ENCODE measurements at regions not wholly inside any gene's neighbourhood (a gene's known extent, or its start where the extent isn't known, plus 50 kb on each side); places are given as distances from the start of the nearest gene placed in this dataset.

DNA sequence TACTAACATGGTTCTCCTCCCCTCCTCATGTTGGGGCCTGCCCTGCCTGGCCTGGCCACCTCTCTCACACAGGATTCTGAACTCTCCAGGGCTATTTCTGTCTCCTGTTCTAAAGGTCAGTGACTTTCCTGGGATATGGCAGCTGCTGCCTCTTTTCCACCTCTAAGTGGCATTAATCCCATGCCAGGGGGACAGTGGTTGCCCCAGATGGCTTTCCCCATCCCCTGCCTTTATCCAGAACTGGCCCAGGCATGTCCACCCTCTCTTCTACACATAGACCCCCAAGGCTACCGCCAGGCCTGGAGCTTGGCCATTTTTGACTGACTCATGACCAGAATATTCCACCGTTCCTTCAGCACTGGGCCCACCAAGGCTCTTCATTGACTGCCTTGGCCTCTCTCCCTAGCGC is 90.4 kb downstream of the IRF2BPL start:
- H3K36me3 ChIP-seq (ENCODE audit: insufficient read depth, low read length) = no peaks in the 10 kb centered on the region
- no peak overlapping the region for H3K9ac ChIP-seq (ENCODE audit: low read length)
- no peak overlapping the region for H3K4me3 ChIP-seq (ENCODE audit: low read length)
- H3K27me3 ChIP-seq (ENCODE audit: low read length) = no peaks in the 10 kb centered on the region
- H3K79me2 ChIP-seq (ENCODE audit: low read length) = no peaks in the 10 kb centered on the region
- no peak overlapping the region for H2AFZ ChIP-seq (ENCODE audit: low read length)
- H3K9me3 ChIP-seq (ENCODE audit: low read length) = no peaks in the 10 kb centered on the region
- H3K4me2 ChIP-seq (ENCODE audit: low read depth, low read length, poor library complexity, severe bottlenecking) = no peak overlapping the region
- H4K20me1 ChIP-seq (ENCODE audit: insufficient read depth, low read depth, low read length) = no peaks in the 10 kb centered on the region
- peaks cover under 1% of the 10 kb centered on the region for H3K4me1 ChIP-seq (ENCODE audit: low read length)
- no peaks in the 10 kb centered on the region for H3K9me2 ChIP-seq (replicated peaks; ENCODE audit: insufficient read depth, low read length)
- no peak for DNase-seq
- H3K27ac ChIP-seq (ENCODE audit: low read length) = no peak overlapping the region

GRCh38 chr14:76937181-76938091 is 91.1 kb downstream of the IRF2BPL start:
- H3K9ac ChIP-seq (ENCODE audit: low read length) = no peak overlapping the region
- H4K20me1 ChIP-seq (ENCODE audit: insufficient read depth, low read depth, low read length) = no peaks in the 10 kb centered on the region
- H2AFZ ChIP-seq (ENCODE audit: low read length) = no peak overlapping the region
- no peaks in the 10 kb centered on the region for H3K36me3 ChIP-seq (ENCODE audit: insufficient read depth, low read length)
- DNase-seq = no peak
- H3K27me3 ChIP-seq (ENCODE audit: low read length) = no peaks in the 10 kb centered on the region
- no peak overlapping the region for H3K27ac ChIP-seq (ENCODE audit: low read length)
- H3K4me3 ChIP-seq (ENCODE audit: low read length) = no peak overlapping the region
- no peaks in the 10 kb centered on the region for H3K79me2 ChIP-seq (ENCODE audit: low read length)
- H3K4me1 ChIP-seq (ENCODE audit: low read length) = peaks cover 6% of the 10 kb centered on the region
- H3K9me3 ChIP-seq (ENCODE audit: low read length) = no peaks in the 10 kb centered on the region
- H3K9me2 ChIP-seq (replicated peaks; ENCODE audit: insufficient read depth, low read length) = no peaks in the 10 kb centered on the region
- H3K4me2 ChIP-seq (ENCODE audit: low read depth, low read length, poor library complexity, severe bottlenecking) = no peak overlapping the region

- no peak overlapping the region for H3K27ac ChIP-seq (ENCODE audit: low read length)
- no peak overlapping the region for H2AFZ ChIP-seq (ENCODE audit: low read length)
- H3K4me3 ChIP-seq (ENCODE audit: low read length) = no peak overlapping the region
- DNase-seq = no peak
- no peaks in the 10 kb centered on the region for H3K27me3 ChIP-seq (ENCODE audit: low read length)
- no peaks in the 10 kb centered on the region for H4K20me1 ChIP-seq (ENCODE audit: insufficient read depth, low read depth, low read length)
- no peaks in the 10 kb centered on the region for H3K36me3 ChIP-seq (ENCODE audit: insufficient read depth, low read length)
- no peak overlapping the region for H3K9ac ChIP-seq (ENCODE audit: low read length)
- peaks cover 6% of the 10 kb centered on the region for H3K4me1 ChIP-seq (ENCODE audit: low read length)
- no peaks in the 10 kb centered on the region for H3K79me2 ChIP-seq (ENCODE audit: low read length)
- H3K9me2 ChIP-seq (replicated peaks; ENCODE audit: insufficient read depth, low read length) = no peaks in the 10 kb centered on the region
- H3K9me3 ChIP-seq (ENCODE audit: low read length) = no peaks in the 10 kb centered on the region
- no peak overlapping the region for H3K4me2 ChIP-seq (ENCODE audit: low read depth, low read length, poor library complexity, severe bottlenecking)
Observed at GRCh38 chr14:76936483-76936882, 92.0 kb downstream of the IRF2BPL start.

DNA sequence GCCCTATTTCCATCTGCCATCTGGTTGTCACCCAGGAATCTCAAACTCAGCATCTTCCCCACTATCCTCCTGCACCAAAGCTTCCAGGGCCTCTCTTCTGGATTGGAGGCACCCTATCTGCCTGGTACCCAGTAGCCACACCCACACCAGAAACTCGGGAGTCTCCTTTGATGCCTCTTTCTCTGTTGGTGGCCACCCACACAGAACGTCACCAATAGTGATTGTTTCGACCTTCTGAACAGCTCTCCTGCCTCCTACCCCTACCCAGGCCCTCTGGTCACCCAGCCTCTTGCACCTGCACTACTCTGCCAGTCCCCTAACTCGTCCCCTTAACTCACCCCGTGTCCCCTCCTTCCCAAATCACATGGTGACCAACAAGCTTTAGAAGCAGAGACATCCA is 95.0 kb downstream of the IRF2BPL start:
- Histone ChIP-seq H3K27ac (ENCODE audit: low read length) (no peak overlapping the region), H3K4me2 (ENCODE audit: low read depth, low read length, poor library complexity, severe bottlenecking) (no peak overlapping the region), H3K36me3 (ENCODE audit: insufficient read depth, low read length) (no peaks in the 10 kb centered on the region), H4K20me1 (ENCODE audit: insufficient read depth, low read depth, low read length) (no peaks in the 10 kb centered on the region), H3K27me3 (ENCODE audit: low read length) (no peaks in the 10 kb centered on the region), H3K9me2 (replicated peaks; ENCODE audit: insufficient read depth, low read length) (no peaks in the 10 kb centered on the region), H3K9ac (ENCODE audit: low read length) (no peak overlapping the region), H2AFZ (ENCODE audit: low read length) (no peak overlapping the region), H3K79me2 (ENCODE audit: low read length) (no peaks in the 10 kb centered on the region), H3K4me3 (ENCODE audit: low read length) (no peak overlapping the region), H3K4me1 (ENCODE audit: low read length) (peaks cover 10% of the 10 kb centered on the region), H3K9me3 (ENCODE audit: low read length) (no peaks in the 10 kb centered on the region)
- no peak for DNase-seq

- Histone ChIP-seq H3K9me3 (ENCODE audit: low read length) (no peaks in the 10 kb centered on the region), H2AFZ (ENCODE audit: low read length) (no peak overlapping the region), H3K9ac (ENCODE audit: low read length) (no peak overlapping the region), H3K27ac (ENCODE audit: low read length) (no peak overlapping the region), H3K9me2 (replicated peaks; ENCODE audit: insufficient read depth, low read length) (no peaks in the 10 kb centered on the region), H3K4me3 (ENCODE audit: low read length) (no peak overlapping the region), H4K20me1 (ENCODE audit: insufficient read depth, low read depth, low read length) (no peaks in the 10 kb centered on the region), H3K79me2 (ENCODE audit: low read length) (no peaks in the 10 kb centered on the region), H3K27me3 (ENCODE audit: low read length) (no peaks in the 10 kb centered on the region), H3K4me1 (ENCODE audit: low read length) (peaks cover 24% of the 10 kb centered on the region), H3K36me3 (ENCODE audit: insufficient read depth, low read length) (no peaks in the 10 kb centered on the region), H3K4me2 (ENCODE audit: low read depth, low read length, poor library complexity, severe bottlenecking) (no peak overlapping the region)
- DNase-seq = no peak
Observed at GRCh38 chr14:76931631-76932402, 96.7 kb downstream of the IRF2BPL start.

- H3K9me3 ChIP-seq (ENCODE audit: low read length) = no peaks in the 10 kb centered on the region
- H3K36me3 ChIP-seq (ENCODE audit: insufficient read depth, low read length) = no peaks in the 10 kb centered on the region
- no peak overlapping the region for H3K27ac ChIP-seq (ENCODE audit: low read length)
- peaks cover 36% of the 10 kb centered on the region for H3K4me1 ChIP-seq (ENCODE audit: low read length)
- no peaks in the 10 kb centered on the region for H3K9me2 ChIP-seq (replicated peaks; ENCODE audit: insufficient read depth, low read length)
- H2AFZ ChIP-seq (ENCODE audit: low read length) = no peak overlapping the region
- DNase-seq = no peak
- H3K27me3 ChIP-seq (ENCODE audit: low read length) = no peaks in the 10 kb centered on the region
- no peak overlapping the region for H3K4me3 ChIP-seq (ENCODE audit: low read length)
- H3K4me2 ChIP-seq (ENCODE audit: low read depth, low read length, poor library complexity, severe bottlenecking) = no peak overlapping the region
- H3K9ac ChIP-seq (ENCODE audit: low read length) = no peak overlapping the region
- H3K79me2 ChIP-seq (ENCODE audit: low read length) = no peaks in the 10 kb centered on the region
- no peaks in the 10 kb centered on the region for H4K20me1 ChIP-seq (ENCODE audit: insufficient read depth, low read depth, low read length)
Observed at GRCh38 chr14:76930549-76930948, 98.0 kb downstream of the IRF2BPL start.

DNA sequence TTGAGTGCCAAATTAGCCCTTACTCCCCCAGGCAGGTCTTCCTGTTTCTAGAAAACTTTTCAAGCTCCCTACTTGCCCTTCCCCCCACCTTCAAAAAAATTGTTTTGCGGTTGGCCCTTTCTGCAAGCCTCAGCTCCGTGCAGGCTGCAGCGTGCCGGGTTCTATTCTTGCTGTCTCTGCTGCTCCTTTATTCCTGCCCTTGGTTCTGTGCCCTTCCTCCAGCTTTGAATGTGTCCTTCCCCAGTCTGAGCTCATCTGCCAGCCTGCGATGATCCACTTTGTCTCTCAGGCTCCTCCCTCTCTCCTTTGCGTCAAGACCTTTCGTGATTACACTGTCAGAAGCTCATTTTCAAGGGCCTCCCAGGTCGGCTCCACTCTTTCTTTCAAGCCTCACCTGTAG is 98.6 kb downstream of the IRF2BPL start:
- Histone ChIP-seq H3K27me3 (ENCODE audit: low read length) (no peaks in the 10 kb centered on the region), H3K4me3 (ENCODE audit: low read length) (no peak overlapping the region), H4K20me1 (ENCODE audit: insufficient read depth, low read depth, low read length) (no peaks in the 10 kb centered on the region), H3K27ac (ENCODE audit: low read length) (no peak overlapping the region), H3K9ac (ENCODE audit: low read length) (no peak overlapping the region), H2AFZ (ENCODE audit: low read length) (no peak overlapping the region), H3K36me3 (ENCODE audit: insufficient read depth, low read length) (no peaks in the 10 kb centered on the region), H3K79me2 (ENCODE audit: low read length) (no peaks in the 10 kb centered on the region), H3K4me2 (ENCODE audit: low read depth, low read length, poor library complexity, severe bottlenecking) (no peak overlapping the region), H3K9me2 (replicated peaks; ENCODE audit: insufficient read depth, low read length) (no peaks in the 10 kb centered on the region), H3K4me1 (ENCODE audit: low read length) (peaks cover 42% of the 10 kb centered on the region), H3K9me3 (ENCODE audit: low read length) (no peaks in the 10 kb centered on the region)
- DNase-seq = no peak

- no peak overlapping the region for H3K27ac ChIP-seq (ENCODE audit: low read length)
- H3K36me3 ChIP-seq (ENCODE audit: insufficient read depth, low read length) = no peaks in the 10 kb centered on the region
- H3K9me3 ChIP-seq (ENCODE audit: low read length) = no peaks in the 10 kb centered on the region
- no peak overlapping the region for H3K4me2 ChIP-seq (ENCODE audit: low read depth, low read length, poor library complexity, severe bottlenecking)
- no peak overlapping the region for H2AFZ ChIP-seq (ENCODE audit: low read length)
- no peaks in the 10 kb centered on the region for H4K20me1 ChIP-seq (ENCODE audit: insufficient read depth, low read depth, low read length)
- no peaks in the 10 kb centered on the region for H3K27me3 ChIP-seq (ENCODE audit: low read length)
- H3K79me2 ChIP-seq (ENCODE audit: low read length) = no peaks in the 10 kb centered on the region
- 0 out of 2 replicates have a peak overlapping the region, but pooled peaks have one; percentile 8 for H3K9ac ChIP-seq (ENCODE audit: low read length)
- peaks cover 60% of the 10 kb centered on the region for H3K4me1 ChIP-seq (ENCODE audit: low read length)
- H3K9me2 ChIP-seq (replicated peaks; ENCODE audit: insufficient read depth, low read length) = no peaks in the 10 kb centered on the region
- DNase-seq = no peak
- H3K4me3 ChIP-seq (ENCODE audit: low read length) = no peak overlapping the region
Observed at GRCh38 chr14:76927971-76928700, 100.4 kb downstream of the IRF2BPL start.
